C4-2B (cell line): ENCODE measurements at regions not wholly inside any gene's neighbourhood (a gene's known extent, or its start where the extent isn't known, plus 50 kb on each side); places are given as distances from the start of the nearest gene placed in this dataset.

Source experiments
- ZFX ChIP-seq: fragments of 450-650 bp; IDR thresholded peaks from 2 replicates; pipeline ENCODE4 v1.6.1; 2017
- TF ChIP-seq, protein P1 (sequence below): fragments of 450-650 bp; conservative IDR thresholded peaks from 2 replicates; pipeline ENCODE4 v1.5.1; 2017; ENCODE audit warnings: mild to moderate bottlenecking

DNA sequence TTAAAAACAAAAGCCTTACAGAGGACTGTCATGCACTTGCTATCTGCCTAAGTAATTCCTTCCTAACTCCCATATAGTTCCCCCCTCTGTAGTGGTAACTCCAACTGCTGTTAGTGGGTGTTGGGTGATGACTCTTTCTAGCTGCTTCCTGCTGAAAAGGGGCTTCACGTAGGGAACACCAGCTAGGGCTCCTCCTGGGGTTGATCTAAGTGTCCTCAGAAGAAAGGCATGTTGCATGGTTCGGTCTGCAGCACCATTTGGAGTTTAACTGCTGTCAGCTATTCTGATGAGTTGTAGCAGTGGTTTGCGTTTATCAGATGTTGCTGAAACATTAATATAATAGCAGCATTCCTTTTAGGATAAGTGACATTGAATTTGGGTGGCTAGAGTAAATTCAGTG is 281.9 kb upstream of the TUSC1 start:
- TF ChIP-seq, protein P1, sequence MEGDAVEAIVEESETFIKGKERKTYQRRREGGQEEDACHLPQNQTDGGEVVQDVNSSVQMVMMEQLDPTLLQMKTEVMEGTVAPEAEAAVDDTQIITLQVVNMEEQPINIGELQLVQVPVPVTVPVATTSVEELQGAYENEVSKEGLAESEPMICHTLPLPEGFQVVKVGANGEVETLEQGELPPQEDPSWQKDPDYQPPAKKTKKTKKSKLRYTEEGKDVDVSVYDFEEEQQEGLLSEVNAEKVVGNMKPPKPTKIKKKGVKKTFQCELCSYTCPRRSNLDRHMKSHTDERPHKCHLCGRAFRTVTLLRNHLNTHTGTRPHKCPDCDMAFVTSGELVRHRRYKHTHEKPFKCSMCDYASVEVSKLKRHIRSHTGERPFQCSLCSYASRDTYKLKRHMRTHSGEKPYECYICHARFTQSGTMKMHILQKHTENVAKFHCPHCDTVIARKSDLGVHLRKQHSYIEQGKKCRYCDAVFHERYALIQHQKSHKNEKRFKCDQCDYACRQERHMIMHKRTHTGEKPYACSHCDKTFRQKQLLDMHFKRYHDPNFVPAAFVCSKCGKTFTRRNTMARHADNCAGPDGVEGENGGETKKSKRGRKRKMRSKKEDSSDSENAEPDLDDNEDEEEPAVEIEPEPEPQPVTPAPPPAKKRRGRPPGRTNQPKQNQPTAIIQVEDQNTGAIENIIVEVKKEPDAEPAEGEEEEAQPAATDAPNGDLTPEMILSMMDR, result no peak
- TF ChIP-seq ZFX, result no peak
